ENCODE measurements at regions not wholly inside any gene's neighbourhood (a gene's known extent, or its start where the extent isn't known, plus 50 kb on each side); places are given as distances from the start of the nearest gene placed in this dataset.

DNA sequence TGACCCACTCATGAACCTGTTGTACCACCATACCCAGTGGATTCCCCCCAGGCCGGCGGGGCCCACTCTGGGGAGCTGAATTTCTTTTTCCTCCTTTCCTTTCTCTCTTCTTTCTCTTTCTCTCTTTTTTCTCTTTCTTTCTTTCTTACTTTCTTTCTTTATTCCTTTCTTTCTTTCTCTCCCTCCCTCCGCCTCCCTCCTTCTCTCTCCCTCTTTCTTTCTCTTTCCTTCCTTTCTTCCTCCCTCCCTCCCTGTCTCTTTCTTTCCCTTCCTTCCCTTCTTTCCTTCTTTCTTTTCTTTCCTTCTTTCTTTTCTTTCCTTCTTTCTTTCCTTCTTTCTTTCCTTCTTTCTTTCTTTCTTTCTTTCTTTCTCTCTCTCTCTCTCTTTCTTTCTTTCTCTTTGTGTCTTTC lies 327.7 kb downstream of the ZNF536 start:
- DNase-seq (ENCODE audit: low read depth), result no peak
- TF ChIP-seq, protein P1, sequence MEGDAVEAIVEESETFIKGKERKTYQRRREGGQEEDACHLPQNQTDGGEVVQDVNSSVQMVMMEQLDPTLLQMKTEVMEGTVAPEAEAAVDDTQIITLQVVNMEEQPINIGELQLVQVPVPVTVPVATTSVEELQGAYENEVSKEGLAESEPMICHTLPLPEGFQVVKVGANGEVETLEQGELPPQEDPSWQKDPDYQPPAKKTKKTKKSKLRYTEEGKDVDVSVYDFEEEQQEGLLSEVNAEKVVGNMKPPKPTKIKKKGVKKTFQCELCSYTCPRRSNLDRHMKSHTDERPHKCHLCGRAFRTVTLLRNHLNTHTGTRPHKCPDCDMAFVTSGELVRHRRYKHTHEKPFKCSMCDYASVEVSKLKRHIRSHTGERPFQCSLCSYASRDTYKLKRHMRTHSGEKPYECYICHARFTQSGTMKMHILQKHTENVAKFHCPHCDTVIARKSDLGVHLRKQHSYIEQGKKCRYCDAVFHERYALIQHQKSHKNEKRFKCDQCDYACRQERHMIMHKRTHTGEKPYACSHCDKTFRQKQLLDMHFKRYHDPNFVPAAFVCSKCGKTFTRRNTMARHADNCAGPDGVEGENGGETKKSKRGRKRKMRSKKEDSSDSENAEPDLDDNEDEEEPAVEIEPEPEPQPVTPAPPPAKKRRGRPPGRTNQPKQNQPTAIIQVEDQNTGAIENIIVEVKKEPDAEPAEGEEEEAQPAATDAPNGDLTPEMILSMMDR (conservative IDR thresholded peaks at IDR 0.05; ENCODE audit: low read depth, low read length), result no peak
- no peak overlapping the region for H3K4me3 ChIP-seq (ENCODE audit: low read length)

DNA sequence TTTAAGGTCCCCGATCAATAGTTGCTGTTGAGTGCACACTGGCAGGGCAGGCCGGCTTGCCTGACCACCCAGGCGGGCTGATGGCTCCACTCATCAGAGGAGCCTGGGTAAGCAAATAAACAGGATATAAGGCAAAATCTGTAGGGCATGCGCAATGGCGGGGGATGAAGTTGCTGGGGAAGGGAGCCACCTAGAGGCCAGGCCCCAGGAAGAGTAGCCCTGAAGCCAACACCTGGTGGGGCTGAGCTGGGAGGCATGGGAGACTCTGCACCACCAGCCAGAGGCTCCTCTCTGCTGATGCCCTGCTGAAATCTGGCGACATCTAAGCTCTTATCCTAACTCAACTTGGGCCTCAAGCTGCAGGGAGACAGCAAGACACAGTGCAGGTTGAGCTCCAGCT lies 324.3 kb downstream of the ZNF536 start:
- no peak for DNase-seq (ENCODE audit: low read depth)
- TF ChIP-seq, protein P1 (conservative IDR thresholded peaks at IDR 0.05; ENCODE audit: low read depth, low read length), result peak; percentile 65
- H3K4me3 ChIP-seq (ENCODE audit: low read length), result no peak overlapping the region

DNA sequence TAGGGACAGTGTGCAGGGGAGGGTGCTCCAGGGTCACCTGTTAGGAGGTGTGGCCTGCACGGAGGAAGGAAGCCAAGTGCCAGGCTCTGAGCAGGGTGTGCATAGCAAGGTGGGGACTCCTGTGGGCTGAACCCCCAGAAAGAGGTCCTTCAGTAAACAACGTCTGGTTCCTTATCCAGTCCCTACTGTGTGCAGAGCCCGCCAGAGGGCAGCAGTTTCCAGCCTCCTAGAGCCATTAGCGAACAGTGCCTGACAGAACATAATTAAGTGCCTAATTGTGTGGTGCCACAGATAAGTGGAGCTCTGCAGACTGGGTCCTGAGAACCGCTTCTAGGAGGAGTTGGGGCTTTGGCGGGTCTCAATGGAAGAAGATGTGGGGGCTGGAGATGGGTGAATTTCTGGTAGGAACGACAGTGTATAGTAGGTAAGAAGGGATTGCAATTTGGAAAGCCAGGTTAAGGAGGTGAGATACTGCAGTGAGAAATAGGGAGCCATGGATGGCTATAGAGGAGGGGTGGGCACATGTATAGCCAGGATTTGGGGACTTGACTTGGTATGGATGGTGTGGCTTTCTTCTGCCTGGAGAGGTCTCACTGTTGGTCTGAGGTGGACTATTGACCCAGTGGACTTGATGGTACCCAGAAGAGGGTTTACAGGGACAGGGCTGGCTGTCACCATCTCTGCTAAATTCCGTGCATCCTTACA lies 323.1 kb downstream of the ZNF536 start:
- DNase-seq (ENCODE audit: low read depth), result no peak
- TF ChIP-seq, protein P1 (conservative IDR thresholded peaks at IDR 0.05; ENCODE audit: low read depth, low read length), result no peak
- H3K4me3 ChIP-seq (ENCODE audit: low read length), result no peak overlapping the region

DNA sequence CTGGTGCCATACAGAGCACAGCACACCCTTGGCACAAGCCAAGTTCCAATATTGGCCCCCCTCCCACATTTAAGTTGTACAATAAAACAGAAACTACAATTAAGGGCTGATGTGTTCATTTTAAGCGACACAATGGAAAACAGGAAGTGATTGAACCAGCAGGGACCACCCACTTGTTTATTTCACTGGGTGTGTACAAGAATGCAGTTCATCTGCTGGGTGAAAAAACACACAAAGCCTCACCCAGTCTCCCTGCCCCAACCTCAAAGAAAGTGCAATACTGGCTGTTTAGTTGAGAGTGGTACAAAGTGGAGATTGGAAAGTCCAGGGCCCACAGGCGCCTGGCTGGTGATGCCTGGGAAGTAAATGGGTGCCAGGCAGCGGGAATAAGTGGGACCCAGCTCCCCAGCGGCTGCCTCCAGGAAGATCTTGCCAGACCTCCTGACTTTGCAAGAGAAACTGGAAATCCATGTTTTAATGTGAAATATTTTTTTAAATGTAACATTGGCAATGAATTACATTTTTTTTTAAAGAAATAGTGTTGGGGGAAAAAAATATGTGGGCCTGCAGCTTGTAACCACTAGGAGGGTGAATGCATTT lies 322.1 kb downstream of the ZNF536 start:
- no peak overlapping the region for H3K4me3 ChIP-seq (ENCODE audit: low read length)
- TF ChIP-seq, protein P1 (conservative IDR thresholded peaks at IDR 0.05; ENCODE audit: low read depth, low read length), result no peak
- no peak for DNase-seq (ENCODE audit: low read depth)

DNA sequence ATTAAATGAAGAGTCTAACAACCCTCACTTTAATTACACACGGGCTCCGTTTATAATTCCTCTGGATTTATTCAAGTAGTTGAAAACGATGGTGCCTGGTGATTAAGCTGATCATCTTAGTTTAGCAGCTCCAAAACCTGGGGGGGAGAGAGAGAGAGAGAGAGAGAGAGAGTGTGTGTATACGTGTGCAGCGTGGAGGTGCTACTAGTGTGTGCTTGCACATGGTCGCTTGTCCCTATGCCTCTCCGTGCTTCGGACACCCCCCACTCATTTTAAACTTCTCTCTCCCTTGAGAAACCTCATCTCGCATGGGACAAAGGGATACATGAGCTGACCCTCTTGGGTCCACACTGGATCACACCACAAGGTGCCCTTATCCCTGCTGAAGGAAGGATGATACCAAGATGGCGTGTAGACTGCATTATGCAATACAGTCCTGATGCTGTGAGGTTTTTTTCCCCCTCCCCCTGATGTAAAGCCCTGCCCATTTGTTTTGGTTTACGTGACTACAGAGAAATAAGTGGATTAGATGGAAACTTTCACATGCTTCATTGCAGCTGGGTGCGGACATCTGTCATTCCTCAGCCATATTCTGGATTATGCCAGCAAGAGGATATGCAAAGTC lies 320.8 kb downstream of the ZNF536 start:
- TF ChIP-seq, protein P1 (conservative IDR thresholded peaks at IDR 0.05; ENCODE audit: low read depth, low read length), result no peak
- no peak for DNase-seq (ENCODE audit: low read depth)
- H3K4me3 ChIP-seq (ENCODE audit: low read length), result peak overlapping the region; percentile 25

DNA sequence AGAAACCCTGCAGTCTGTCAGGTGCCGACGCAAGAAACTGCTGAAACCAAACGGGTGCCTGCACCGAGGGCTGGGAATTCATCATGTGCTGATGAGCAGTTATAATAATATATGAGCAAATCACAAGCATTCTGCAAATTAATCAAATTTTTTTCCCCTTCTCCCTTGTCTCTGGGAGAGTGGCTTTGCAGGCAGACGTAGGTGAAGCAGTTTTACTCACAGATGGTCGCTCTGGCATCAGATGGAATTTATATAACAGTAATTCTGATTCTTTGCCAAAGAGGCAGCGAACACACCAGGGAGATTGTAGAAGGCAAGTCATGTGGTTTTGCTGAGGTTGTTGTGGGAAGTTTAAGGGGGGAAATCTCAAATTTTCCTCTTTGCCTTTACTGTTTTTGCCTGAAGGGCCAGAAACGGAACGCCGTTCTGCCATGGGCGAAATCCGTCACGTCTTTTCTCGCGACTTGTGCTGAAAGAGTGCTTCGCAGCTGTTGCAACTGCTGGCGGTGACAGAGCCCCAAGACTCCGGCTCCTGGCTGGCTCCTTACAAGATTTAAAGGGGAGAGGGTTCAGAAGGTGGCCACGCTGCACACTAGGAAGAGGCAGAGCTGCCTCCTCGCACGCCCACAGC lies 320.1 kb downstream of the ZNF536 start:
- TF ChIP-seq, protein P1 (conservative IDR thresholded peaks at IDR 0.05; ENCODE audit: low read depth, low read length), result no peak
- H3K4me3 ChIP-seq (ENCODE audit: low read length), result peak overlapping the region; percentile 25
- DNase-seq (ENCODE audit: low read depth), result no peak
